HG02642 (cell line): ENCODE measurements at regions not wholly inside any gene's neighbourhood (a gene's known extent, or its start where the extent isn't known, plus 50 kb on each side); places are given as distances from the start of the nearest gene placed in this dataset.

Experiments
- ATAC-seq: cut with Tn5 transposase; IDR thresholded peaks from one replicate; pipeline ENCODE4 v1.9.1; 2021; ENCODE audit warnings: mild to moderate bottlenecking; ENCODE audit not compliant: unreplicated experiment, poor library complexity

DNA sequence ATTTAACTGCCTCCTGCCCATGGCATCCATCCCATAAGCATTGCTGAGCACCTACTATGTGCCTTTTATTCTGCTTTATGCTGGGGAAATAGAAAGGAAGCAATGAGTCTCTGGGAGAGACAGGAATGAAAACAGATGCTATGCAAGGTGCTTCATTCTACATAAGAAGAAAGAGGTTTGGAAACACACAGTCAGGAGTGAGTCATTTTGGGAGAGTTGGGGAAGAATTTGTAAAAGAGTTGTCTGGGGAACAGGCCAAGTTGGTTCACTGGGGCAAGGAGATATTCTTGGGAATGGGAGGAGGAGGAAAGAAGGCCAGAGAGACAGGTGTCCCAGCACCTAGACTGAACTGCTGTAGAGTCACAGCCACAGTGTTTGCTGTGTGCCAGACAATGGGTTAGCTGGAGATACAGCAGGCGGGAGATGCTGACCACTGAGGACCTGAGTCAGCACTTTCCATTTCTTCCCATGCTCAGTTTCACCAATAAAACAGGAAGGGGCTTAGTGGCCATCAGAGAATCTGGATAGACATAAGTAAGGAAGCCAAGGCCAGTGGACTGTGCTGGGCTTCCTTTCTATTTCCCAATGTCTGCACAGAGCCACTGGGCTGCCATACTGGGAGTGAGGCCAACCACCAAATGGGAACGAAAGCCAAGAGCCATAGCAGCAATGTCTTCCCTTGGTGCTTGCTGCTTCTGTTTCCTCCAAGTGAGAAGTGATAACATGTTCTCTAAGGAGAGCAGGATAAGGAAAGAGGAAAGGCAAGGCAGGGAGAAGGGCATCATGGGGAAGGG is 187.7 kb upstream of the USP24 start:
- ATAC-seq, result no peak

DNA sequence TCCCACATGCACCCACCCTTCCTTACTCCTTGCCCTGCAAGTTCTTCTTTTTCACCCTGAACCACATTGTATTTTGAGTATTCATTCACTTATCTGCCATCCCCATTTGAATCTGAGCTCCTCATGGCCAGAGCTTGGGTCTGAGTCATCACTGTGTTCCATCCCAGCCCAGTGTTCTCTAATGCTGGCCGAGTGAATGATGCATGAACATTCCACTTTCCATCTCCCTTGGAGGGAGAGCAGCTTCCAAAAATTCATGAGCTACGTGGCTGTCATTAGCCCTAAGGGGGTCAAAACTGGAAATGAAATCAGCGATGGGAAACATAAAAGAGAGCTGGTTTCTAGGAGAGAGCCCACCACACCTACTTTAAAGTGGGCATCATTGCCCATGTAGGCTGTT is 187.0 kb upstream of the USP24 start:
- no peak for ATAC-seq

DNA sequence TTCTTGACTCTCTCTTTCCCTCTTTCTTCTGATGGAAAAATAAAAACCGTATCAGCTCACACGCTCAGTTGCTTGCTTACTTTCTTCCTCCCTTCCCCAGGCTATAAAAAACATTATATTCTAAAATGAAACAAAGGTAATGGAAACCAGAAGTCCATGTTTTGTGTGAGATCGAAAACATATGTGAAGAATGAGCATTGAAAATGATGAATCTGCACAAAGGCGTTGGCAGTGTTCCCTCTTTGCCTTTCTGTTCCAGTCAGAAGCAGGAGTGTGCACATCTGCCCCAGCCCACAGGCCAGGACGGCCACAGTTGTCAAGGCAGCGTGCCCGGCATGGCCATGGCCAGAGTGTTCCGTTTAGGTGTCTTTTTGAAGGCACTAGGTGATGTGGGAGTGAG is 185.3 kb upstream of the USP24 start:
- ATAC-seq, result no peak

DNA sequence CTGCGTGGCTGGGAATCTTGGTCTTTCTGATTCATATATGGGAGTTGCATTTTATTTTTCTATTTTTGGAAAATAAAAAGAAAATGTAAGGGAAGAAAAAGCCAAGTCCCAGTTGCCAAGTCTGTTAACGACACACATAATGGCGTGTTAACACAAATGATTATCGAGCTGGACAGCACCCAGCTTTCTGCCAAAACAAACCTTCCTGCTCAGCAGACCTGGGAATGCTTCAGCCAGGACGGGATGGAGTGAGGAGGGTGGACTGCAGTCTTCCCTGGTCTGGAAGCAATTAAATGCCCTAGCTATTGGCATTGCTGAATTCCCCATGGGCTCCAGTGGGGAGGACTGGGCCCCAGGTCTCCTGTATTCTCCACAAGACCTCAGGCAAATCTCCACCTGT is 184.2 kb upstream of the USP24 start:
- ATAC-seq, result no peak

DNA sequence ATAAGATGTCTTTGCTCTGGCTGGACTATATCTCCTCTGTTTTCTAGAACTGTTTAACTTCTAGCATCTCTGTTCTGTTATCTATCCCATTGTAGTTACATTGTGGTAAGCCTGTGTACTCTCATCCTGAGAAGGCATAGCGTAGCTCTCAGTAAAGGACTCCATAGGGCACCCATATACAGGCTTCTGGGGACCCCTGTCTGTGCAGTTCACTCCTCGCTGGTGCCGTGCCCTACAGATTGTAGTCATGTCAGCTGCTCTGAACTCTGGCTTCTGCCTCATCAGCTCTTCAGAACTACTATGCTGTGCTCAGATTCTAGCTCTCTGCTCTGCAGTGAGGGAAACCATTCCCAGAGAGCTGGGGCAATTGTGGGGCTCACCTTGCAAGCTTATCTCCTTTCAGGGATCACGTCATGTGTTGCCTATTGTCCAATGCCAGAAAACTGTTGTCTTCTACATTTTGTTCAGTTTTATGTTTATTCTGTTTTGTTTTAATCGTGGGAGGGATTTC is 181.3 kb upstream of the USP24 start:
- no peak for ATAC-seq

DNA sequence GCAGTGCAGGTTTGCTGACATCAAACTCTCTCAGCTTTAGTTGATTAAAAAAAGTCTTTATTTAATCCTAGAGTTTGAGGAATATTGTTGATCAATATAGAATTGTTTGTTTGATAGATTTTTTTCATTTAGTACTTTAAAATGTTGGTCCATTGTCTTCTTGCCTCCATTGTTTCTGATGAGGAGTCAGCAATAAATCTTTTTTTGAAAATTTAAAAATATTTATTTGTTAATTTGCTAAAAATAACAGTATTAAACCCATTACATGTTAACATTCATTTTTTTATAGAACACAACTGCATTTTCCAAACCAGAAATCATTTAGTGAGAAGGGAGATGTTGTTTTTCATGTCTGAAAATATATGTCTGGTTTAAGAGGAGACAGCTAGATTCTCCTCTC is 173.8 kb upstream of the USP24 start:
- ATAC-seq, result no peak

DNA sequence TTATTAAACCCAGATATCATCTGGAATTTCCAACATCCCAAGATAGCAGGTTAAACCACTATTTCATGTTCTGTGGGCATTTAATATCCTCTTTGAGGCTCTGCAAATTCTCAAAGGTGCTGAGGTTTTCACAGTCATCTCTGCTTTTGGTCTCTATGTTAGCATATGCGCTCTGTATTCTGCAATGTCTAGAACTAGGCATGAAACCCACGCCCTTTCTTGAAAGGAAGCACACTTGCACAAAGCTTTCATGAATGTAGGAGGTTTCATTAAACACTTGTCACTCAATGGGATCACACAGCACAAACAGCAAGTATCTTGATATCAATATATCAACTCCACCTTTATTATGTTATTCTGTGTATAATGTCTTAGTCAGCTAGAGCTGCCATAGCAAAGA is 172.0 kb upstream of the USP24 start:
- ATAC-seq, result no peak

DNA sequence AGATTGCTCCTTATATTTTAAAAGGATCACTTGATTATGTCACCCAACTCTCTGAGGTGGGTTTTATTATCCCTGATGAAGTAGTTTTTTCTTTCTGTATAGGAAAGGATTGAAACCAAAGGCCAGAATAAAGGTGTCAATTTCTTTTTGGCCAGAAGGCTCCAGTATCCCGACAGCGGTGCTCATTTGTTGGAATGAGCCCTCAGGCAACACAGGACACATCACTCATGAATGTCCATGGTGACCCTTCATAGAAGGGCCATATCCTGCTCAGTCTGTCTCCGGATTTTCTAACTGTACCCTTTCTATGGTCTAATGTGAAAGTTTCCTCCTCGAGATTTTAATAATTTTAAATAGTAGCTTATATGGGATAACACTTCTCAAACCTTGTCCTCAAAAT is 171.3 kb upstream of the USP24 start:
- no peak for ATAC-seq

DNA sequence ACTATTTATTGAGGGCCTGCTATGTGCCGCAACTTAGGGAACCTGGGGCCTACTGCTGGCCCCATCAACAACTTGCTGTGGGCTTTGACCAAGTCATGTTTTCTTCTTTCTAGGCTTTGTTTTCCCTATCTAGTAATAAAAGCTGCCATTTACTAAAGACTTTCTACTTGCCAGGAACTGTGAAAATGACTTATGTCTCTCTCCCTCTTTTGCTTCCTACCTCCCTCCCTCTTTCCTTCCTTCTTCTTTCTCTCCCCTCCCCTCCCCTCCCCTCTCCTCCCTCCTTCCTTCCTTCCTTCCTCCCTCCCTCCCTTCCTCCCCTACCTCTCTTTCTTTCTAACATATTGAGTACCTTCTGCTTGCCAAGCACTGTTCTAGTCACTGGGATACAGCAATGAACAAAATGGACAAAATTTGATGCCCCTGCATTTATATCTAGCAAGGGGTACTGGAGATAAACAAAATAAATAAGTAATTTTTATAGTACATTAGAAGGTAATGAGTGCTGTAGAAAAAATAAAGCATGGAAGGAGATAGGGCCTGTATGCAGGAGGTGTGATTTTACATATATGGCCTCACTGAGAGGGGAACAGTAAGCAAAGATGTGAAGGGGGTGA is 170.3 kb upstream of the USP24 start:
- ATAC-seq, result no peak

DNA sequence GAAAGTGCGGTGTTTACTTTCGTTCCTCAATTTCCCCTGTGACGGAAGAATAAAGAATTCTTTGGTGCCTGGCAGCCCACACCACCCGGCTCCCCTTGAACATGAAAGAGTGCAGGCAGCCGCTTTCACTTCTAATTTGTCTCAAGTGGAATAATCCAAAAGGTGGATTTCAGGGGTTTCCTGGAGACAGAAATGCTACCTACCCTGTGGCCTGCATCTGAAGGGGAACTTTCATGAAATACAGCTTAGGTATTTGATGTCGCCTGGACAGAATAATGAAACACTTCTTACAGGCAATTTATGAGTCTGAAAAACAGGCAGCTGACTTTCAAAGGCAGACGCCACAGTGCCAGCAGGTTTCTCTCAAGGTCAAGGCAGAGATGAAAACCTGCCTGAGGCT is 169.5 kb upstream of the USP24 start:
- no peak for ATAC-seq

DNA sequence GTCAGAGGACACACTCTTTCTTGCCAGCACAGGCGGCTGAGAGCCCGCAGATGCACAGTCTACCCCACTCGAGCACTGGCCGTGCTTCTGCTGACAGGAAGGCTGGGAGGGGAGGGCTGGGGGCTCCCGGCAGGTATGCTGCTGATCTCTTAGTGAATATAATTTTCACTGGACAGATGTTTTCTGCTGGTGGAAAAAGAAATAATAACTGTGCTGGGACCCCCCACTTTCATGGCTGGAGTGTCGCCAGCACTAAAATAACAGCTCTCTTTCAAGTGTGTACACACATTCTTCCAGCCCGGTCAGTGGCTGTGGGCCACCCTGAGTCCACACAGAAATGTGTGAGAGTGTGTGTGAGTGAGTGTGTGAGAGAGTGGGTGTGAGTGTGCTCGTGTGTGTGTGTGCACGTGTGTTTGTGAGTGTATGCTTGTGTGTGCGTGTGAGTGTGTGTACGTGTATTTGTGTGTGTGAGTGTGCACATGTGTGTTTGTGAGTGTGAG is 167.7 kb upstream of the USP24 start:
- no peak for ATAC-seq

DNA sequence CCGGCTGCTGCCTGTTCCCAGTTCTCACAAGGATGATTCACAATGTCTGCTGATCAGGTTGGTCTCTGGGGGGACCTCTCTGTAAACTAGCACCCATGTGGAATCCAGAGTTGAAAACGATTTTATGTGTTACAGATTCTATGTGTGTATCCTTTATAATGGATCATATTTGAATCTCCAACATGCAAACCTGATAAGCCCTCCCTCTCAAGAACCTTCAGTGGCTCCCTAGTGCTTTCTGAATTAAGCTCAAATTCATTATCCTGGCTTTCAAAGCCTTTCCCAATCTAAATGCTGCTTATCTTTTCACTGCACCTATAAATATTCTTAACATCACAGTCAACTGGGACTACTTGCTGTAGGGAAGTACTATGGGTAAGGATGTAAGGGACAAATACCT is 166.8 kb upstream of the USP24 start:
- ATAC-seq, result no peak

DNA sequence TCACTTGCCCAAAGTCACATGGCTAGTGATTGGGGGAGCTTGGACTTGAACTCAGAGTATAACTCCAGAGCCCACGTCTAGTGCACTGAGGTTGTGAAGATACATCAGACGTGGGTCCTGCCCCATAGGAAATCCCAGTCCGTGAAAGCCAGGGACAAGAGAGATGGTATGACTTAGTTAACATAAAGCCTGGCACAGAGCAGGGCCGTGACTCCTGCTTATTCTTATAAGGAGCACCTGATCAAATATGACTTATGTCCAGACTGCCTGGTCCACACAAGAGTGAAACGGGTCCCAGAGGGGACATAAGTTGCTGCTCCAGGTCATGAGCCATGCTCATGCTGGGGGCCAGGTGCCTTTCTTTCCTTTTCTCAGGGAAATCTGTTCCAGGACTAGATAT is 166.3 kb upstream of the USP24 start:
- no peak for ATAC-seq

DNA sequence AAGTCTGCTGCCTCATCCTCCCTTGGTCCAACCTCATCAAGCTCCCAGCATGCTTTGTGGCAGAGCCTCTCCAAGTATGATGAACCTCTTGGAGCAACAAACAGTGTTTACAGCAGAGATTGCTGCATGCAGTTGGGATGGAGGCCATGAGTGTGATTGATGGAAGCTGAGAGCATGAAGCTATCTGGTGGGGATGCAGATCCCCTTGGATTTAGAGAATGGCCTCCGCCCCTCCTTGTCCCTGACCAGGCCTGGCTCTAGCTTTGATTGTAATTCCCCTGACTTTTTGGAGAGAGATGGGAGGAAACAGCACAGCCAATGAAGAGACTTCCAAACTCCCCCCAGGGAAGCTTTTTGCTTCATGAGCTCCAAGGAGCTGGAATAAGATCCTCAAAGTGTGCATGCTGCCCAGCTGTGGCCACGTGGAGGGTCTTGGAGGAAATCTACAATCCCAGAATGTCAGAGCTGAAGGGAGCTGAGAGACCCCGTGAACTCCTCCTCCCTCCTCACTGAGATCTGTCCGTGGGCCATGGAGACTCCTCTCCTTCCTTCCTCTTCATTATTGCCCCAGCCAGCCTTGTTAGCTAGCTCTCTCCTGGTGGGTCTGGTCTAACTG is 165.3 kb upstream of the USP24 start:
- ATAC-seq, result no peak

DNA sequence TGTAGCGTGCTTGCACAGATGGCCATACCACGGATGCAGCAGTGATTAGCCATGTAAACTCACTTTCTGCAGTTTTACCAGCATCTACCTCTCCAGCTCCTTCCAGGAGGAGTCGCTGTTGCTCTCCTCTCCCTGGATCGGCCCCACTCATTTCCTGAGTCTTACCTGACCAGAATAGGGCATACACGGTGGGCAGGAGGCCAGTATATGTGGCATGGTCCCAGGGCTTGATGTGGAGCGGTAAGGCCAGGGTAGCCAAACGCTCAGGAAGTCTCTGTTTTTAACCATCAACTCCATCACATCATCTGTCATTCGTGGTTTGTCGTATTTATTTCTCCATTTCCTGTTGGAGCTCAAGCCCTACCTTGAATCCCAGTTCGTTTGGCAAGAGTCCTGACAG is 163.4 kb upstream of the USP24 start:
- no peak for ATAC-seq

DNA sequence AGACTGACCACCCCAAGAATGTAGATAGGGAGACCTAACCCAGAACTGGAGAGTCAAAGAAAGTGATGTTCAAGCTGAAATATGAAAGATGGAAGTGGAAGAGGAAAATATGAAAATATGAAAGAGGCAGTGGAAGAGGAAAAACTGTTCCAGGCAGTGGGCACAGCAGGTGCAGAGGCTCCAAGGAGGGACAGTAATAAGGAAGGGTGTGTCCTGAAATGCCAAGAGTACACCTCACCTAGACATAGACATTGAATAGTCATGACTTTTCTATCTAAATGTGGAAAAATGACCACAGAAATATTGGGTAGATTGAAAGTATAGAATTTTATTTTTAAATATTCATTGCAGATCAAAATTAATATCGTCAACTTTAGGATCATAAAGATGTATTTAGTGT is 161.7 kb upstream of the USP24 start:
- no peak for ATAC-seq

DNA sequence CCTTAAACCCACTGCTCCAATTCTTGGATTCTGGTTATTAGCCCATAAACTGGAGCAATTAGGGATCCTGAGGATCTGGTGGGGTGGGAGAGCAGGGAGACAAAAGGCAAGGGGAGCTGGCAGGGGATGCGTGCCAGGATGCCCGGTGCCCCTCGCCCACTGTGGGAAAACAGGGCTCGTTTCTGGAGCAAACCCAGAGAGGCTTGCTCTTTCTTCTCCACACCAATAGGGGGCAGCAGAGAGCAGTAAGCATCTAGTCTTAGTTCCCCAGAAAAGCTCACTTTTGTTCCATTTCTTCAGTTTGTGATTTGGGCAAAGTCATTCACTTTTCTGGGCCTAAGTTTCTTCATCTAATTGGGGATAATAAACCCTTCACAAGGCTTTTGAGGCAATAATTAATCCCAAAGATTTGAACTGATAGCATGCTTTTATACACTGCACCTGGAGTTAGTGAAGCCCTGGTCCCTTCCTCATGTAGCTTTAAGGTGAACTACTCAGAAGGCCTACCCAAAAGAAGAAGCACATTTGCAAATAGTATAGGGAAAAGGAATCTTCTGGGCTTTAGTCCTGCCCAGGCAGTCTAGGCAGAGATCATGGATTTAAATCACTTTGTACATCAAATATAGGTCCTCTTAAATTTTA is 160.6 kb upstream of the USP24 start:
- ATAC-seq, result peak; percentile 61

DNA sequence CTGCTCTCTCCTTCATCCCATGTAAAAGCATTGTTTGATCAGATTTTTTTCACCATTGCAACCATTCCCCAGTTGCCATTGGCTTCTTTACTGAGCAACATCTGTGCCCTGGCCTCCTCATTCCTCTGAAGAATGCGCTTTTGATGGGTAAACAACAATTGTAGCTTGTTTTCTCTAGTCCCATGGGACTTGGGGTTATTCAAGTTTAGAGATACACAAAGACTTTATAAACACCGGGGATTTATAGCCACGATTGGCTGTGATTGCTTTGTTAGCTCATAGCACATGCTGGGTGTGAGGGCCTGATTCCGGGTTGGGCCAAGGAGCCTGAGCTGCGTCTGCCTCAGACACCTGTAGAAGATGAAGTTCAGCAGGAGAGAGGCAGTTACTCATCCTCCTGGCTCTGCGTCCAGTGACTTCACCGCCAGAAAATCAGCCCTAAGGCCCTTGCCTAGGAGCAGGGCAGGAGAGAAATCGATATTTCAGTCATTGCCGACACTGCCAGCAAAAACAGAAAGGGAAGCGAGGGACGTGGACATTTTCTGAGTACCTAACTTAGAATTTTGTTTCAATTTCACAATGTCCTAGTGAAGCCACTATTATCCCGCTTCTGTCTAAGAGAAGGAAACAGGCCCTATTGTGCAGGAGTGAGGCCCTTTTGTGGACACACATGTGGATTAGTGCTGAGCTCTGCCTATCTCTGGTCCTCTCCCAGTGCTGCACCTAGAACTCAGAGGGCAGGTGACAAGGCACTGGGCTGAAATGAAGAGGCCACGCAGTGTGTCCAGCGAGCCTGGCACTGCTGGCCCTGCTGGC is 159.8 kb upstream of the USP24 start:
- peak; percentile 13 for ATAC-seq

DNA sequence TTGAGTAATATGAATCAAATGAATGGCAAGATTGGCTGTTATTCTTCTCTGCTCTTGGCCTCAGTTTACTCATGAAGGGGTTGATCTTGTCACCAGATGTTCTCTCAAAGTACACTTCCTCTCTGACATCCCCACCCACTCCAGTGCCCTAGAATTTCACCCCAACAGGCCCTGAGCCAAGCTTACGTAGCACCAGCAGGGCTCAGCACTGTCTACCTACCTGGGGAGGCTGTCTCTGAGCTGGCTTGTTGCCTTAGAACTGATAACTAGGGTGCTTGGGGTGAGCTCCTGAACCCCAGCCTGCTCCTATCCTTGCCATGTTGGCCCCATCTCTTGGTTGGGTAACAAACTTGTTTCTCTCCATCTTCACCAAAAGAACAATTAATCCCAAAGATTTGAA is 159.1 kb upstream of the USP24 start:
- no peak for ATAC-seq

DNA sequence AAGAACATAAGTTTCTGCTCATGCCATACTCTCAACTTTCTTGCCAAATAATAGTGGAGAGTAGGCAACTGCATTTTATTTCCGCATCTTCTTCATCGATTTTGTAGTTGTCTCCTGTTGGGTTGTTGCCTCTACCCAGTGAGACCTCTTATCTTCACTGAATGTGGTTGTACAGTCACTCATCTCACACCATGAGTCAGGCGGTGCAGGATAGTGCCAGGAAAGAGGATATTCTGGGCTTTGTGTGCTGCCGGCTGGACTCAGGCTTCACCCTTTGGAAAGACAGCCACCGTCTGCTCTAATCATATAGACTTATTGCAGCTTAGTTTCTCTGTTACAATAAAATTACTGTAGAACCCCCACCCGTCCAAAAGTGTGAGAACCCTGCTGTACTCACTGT is 154.3 kb upstream of the USP24 start:
- no peak for ATAC-seq
